ENCODE measurements at regions not wholly inside any gene's neighbourhood (a gene's known extent, or its start where the extent isn't known, plus 50 kb on each side); places are given as distances from the start of the nearest gene placed in this dataset.

- TF ChIP-seq CTCF (IDR thresholded peaks at IDR 0.05; ENCODE audit: insufficient read depth, low read length, poor library complexity, severe bottlenecking), result no peak
- no peak overlapping the region for H3K4me3 ChIP-seq (replicated peaks; ENCODE audit: low read depth, low read length)
- no peaks in the 10 kb centered on the region for H3K27me3 ChIP-seq (replicated peaks; ENCODE audit: control insufficient read depth, insufficient read depth, low read length)
- H3K36me3 ChIP-seq (ENCODE audit: control insufficient read depth, insufficient read depth, low read length), result no peaks in the 10 kb centered on the region
- DNase-seq (ENCODE audit: extremely low read depth, insufficient read length), result no peak
These were observed 800.5 kb downstream of the BRINP1 start for GRCh38 chr9:118568704-118569103.

DNA sequence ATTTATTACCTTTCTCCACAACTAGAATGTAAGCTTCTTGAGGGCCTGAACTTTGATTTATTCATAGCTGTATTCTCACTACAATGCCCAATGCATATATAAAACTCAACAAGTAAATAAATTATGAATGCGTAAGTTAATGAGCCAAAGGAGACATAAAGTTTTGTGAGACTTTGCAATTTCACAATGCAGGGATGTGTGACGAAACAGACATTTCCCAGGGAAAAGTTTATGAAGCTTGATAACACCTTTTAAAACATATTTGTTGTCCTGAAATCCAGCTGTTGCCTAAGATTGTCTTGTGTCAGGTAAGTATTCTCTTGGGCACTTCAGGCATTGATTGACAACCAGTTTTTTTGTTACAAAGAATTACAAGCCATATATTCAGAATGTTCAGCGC, 800.1 kb downstream of the BRINP1 start:
- no peaks in the 10 kb centered on the region for H3K27me3 ChIP-seq (replicated peaks; ENCODE audit: control insufficient read depth, insufficient read depth, low read length)
- H3K36me3 ChIP-seq (ENCODE audit: control insufficient read depth, insufficient read depth, low read length), result no peaks in the 10 kb centered on the region
- no peak for TF ChIP-seq CTCF (IDR thresholded peaks at IDR 0.05; ENCODE audit: insufficient read depth, low read length, poor library complexity, severe bottlenecking)
- no peak for DNase-seq (ENCODE audit: extremely low read depth, insufficient read length)
- no peak overlapping the region for H3K4me3 ChIP-seq (replicated peaks; ENCODE audit: low read depth, low read length)

DNA sequence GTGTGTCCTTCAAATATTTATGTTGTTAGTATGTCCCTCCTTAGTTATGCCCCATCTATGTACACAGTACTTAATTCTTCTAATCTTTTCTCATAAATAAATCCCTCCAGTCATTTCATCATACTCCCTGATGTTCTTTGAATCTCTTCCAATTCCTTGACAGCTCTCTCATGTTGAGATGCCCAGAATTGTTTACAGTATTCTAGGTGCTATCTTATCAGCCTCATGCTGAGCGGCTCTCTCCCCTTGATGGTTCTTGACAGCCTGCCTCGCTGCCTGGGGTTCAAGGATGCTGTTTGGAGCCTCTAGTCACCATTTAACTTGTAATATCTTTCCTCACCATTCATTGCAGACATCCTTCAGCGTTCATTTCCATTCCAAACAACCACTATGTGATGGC, 799.2 kb downstream of the BRINP1 start:
- no peaks in the 10 kb centered on the region for H3K36me3 ChIP-seq (ENCODE audit: control insufficient read depth, insufficient read depth, low read length)
- no peaks in the 10 kb centered on the region for H3K27me3 ChIP-seq (replicated peaks; ENCODE audit: control insufficient read depth, insufficient read depth, low read length)
- H3K4me3 ChIP-seq (replicated peaks; ENCODE audit: low read depth, low read length), result no peak overlapping the region
- TF ChIP-seq CTCF (IDR thresholded peaks at IDR 0.05; ENCODE audit: insufficient read depth, low read length, poor library complexity, severe bottlenecking), result no peak
- no peak for DNase-seq (ENCODE audit: extremely low read depth, insufficient read length)

DNA sequence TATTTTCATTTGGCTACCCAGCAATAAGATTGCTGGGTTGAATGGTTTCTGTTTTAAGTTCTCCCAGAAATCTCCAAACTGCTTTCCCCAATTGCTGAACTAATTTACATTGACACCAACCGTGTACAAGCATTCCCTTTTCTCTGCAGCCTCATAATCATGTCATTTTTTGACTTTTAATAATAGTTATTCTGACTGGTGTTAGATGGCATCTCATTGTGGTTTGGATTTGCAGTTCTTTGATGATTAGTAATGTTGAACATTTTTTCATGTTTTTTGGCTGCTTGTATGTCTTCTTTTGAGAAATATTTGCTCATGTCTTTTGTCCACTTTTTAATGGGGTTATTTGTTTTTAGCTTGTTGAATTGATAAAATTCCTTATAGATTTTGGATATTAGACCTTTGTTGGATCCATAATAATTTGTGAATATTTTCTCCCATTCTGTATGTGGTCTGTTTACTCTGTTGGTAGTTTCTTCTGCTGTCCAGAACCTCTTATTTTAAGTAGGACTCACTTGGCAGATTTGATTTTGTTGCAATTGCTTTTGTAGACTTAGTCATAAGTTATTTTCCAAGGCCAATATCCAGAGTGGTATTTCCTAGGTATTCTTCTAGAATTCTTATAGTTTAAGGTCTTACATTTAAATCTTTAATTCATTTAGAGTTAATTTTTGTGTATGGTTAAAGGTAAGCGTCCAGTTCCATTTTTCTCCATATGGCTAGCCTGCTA, 793.7 kb downstream of the BRINP1 start:
- H3K4me3 ChIP-seq (replicated peaks; ENCODE audit: low read depth, low read length), result no peak overlapping the region
- no peak for TF ChIP-seq CTCF (IDR thresholded peaks at IDR 0.05; ENCODE audit: insufficient read depth, low read length, poor library complexity, severe bottlenecking)
- H3K27me3 ChIP-seq (replicated peaks; ENCODE audit: control insufficient read depth, insufficient read depth, low read length), result no peaks in the 10 kb centered on the region
- H3K36me3 ChIP-seq (ENCODE audit: control insufficient read depth, insufficient read depth, low read length), result no peaks in the 10 kb centered on the region
- DNase-seq (ENCODE audit: extremely low read depth, insufficient read length), result no peak

GRCh38 chr9:118577121-118577520, 792.1 kb downstream of the BRINP1 start:
- DNase-seq (ENCODE audit: extremely low read depth, insufficient read length), result no peak
- TF ChIP-seq CTCF (IDR thresholded peaks at IDR 0.05; ENCODE audit: insufficient read depth, low read length, poor library complexity, severe bottlenecking), result no peak

GRCh38 chr9:118578467-118578866, 790.8 kb downstream of the BRINP1 start:
- no peaks in the 10 kb centered on the region for H3K27me3 ChIP-seq (replicated peaks; ENCODE audit: control insufficient read depth, insufficient read depth, low read length)
- H3K36me3 ChIP-seq (ENCODE audit: control insufficient read depth, insufficient read depth, low read length), result no peaks in the 10 kb centered on the region
- TF ChIP-seq CTCF (IDR thresholded peaks at IDR 0.05; ENCODE audit: insufficient read depth, low read length, poor library complexity, severe bottlenecking), result no peak
- no peak overlapping the region for H3K4me3 ChIP-seq (replicated peaks; ENCODE audit: low read depth, low read length)
- DNase-seq (ENCODE audit: extremely low read depth, insufficient read length), result no peak

More at GRCh38 chr9:118577121-118577520, 792.1 kb downstream of the BRINP1 start:
- H3K36me3 ChIP-seq (ENCODE audit: control insufficient read depth, insufficient read depth, low read length), result no peaks in the 10 kb centered on the region
- H3K27me3 ChIP-seq (replicated peaks; ENCODE audit: control insufficient read depth, insufficient read depth, low read length), result no peaks in the 10 kb centered on the region
- no peak overlapping the region for H3K4me3 ChIP-seq (replicated peaks; ENCODE audit: low read depth, low read length)
